SKM-1 treated with dmso at 0.1 percent for 144 hours (cell line): ENCODE measurements at regions not wholly inside any gene's neighbourhood (a gene's known extent, or its start where the extent isn't known, plus 50 kb on each side); places are given as distances from the start of the nearest gene placed in this dataset.

Experiments used
- DNase-seq: peaks from one replicate; lab custom pipeline; 2025; ENCODE audit not compliant: unreplicated experiment; lab: John Stamatoyannopoulos, UW

DNA sequence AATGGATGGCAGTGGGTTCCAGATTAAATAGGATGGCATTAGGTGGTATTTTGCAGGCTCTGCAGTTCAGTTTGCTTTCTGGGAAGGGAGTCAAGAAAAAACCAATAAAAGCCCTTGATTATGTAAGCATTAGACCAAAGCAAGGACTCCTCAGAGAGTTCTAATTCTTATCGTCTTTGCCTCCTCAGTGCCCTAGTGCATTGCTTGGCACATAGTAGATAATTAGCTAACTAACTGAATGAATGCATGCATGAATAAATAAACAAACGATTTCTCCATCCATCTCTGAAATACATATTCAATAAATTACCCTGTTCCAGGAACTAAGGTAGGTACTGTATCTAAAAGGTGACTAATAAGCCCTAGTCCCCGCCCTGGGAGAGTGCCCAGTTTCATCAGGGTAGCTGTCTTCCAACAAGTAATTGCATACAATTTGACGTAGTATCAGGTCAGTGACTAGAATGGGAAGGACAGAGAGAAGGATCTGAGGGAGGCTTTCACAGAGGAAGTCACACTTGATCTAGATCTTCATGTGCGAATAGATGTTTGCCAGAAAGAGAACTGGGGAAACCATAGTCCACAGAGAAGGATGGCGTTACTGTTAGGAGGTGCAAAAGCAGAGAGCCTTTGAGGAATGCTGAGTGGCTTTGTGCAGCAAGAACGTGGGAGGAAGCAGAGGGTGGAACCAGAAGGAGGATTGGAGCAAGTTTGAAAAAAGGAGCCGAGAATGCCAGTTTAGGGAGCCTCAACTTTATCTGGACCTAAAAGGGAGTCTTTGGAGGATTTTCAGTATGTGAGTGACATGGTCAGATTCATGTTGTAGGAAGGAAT is 111.4 kb downstream of the TBX19 start:
- DNase-seq = no peak

DNA sequence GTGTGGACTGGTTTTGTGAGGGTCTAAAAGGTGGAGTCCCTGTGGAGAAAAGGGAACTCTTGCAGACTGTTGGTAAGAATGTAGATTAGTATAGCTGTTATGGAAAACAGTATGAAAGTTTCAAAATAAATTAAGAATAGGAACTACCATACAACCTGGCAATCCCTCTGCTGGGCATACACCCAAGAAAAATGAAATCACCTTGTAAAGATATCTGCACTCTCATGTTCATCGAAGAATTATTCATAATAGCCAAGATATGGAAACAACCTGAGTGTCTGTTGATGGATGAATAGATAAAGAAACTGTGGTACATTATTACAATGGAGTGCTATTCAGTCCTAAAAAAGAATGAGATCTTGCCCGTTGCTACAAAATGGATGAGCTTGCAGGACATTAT is 109.6 kb downstream of the TBX19 start:
- no peak for DNase-seq

DNA sequence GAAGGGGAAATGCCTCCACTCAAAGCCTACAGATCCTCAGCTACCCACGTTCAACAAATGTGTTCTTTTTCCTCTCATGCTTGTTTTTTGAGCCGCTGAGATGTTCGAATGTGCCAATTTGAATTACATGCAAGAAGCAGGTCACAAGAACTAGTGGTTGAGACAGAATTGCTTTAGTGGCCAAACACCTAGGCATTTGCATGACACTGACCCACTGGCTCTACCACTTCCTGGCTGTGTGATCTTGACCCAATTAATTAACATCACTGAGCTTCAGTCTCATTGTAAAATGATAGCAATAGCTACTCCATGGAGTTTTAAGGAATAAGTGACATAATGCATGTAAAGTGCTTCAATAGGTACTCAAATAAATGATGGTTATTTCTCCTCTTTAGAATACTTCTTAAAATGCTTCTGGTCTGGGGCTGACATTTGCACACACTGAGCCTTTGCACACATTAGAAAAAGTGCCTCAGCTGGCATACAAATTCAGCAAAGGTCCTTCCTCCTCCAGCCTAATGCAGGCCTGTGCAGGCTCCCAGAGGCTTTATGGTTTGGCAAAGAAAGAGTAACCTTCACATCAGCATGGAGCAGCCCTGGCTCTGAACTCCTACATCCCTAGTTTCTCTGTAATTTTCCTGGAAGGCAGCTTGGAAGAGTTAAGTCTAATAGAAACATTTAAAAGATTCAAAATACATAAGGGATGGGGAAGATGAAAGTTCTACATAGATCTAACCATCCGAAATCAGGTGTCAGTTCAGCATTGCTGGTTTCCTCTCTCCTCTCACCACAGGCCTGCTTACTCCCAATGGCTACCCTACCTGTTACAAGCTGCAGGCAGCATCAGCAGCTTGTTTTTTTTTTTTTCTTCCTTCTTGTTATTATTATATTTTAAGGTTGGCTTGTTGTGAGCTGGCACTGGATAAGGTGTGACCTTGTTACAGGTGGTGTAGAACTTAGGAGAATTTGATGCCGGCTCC is 107.4 kb downstream of the TBX19 start:
- no peak for DNase-seq

DNA sequence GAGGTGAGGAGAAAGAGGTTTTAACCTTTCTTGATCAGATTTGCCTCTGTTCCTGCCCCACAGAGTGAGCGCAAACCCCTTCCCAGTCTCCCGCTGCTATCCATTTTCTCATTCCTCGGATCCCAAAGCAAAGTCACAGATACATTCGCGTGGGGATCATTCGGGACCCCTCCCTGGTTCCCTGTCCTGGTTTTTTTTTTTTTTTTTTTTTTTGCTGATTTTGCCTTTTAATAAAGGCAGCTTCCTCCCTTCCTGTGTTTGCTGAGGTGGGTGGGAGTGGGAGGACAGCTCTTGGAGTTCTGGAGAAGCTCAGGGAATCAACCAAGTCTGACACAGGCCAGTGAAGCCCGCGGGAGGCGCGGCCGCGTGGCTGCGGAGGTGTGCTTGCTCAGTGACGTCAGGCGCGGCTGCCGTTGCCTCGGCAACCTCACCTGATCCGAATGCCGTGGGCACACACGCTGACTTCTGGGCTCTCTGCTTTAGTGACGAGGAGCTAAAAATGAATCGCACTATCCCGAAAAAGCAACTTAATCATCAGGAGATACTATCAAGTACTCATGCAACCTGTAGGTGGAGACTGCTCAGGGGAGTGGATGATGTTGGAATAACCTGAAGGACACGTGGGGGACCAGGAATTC is 106.4 kb downstream of the TBX19 start:
- no peak for DNase-seq

DNA sequence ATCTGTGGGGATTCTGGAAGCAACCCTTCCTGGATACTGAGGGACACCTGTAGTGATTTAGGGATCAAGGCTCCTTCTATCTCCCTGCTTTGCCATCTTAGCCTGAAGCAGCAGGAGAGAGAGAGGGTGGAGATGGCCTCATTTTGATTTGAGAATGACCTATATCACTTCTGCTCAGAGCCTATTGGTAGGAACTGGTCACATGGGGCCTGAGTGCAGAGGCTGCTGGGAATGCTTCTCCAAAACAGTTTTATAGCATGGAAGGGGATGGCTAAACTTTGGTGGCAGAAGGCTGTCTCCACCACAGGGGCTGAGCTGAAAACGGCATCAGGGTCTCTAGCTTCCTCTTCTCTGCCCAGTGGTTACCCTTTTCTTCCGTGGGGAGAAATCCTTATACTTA is 105.8 kb downstream of the TBX19 start:
- no peak for DNase-seq

DNA sequence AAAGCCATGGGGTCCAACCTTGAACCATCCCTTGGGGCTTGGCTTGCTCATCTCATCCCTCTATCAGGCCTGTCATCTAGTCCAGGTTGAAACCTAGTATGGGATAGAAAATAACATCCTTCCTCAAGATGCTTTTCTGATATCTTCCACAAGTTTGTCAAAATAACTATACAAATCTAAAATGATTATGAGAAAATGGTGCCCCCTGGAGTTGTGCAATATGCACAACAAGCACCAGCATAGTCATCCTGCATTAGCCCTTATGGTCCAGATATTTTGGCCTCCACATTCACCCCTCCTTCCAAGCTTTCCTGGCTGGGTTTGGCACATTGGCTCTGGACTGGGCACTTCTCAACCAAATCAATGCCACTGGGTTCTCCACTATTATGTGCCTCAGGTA is 101.2 kb downstream of the TBX19 start:
- no peak for DNase-seq

DNA sequence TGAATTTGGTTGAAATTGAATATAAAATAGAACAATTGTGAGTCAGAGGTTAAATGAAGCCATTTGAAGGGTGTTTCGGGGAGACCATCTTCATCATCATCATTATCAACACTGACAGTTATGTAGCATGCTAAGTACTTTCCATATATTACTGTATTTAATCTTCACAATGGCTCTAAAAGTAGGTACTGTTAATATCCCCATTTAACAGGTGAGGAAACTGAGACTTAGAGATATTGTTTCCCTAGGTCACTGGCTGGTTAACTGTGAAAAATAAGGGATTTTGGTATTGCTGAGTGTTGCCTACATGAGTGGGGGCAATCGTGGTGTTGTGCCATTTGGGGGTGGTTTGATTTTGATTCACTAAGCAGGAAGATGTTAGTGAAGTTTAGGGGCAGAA is 100.3 kb downstream of the TBX19 start:
- no peak for DNase-seq

DNA sequence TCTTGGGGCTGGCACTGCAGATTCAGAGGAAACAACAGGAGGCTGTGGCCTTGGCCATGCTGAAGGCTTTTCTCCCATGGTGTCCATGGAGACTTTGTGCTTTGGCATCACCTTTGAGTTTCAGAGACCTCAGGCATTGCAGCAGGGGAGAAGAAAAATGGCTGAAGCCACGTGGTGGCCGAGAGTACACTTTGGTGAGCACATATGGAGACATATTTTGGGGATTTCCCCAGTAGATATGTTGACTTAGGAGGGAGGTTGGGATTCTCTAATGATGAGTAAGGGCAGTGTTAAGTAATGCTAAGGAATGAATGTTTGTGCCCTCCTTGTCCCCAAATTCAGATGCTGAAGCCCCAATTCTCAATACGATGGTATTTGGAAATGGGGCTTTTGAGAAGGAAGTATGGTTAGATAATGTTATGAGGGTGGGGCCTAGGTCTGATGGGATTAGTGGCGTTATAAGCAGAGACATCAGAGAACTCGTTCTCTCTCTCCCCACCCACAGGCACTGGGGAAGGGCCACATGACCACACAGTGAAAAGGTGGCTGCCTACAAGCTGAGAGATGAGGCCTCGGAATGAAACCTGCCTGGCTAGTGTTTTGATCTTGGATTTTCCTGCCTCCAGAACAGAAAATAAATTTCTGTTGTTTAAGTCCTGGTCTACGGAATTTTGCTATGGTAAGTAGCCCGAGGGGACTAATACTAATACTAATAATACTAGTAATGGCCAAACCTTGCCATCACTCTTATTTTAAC is 98.6 kb downstream of the TBX19 start:
- no peak for DNase-seq

DNA sequence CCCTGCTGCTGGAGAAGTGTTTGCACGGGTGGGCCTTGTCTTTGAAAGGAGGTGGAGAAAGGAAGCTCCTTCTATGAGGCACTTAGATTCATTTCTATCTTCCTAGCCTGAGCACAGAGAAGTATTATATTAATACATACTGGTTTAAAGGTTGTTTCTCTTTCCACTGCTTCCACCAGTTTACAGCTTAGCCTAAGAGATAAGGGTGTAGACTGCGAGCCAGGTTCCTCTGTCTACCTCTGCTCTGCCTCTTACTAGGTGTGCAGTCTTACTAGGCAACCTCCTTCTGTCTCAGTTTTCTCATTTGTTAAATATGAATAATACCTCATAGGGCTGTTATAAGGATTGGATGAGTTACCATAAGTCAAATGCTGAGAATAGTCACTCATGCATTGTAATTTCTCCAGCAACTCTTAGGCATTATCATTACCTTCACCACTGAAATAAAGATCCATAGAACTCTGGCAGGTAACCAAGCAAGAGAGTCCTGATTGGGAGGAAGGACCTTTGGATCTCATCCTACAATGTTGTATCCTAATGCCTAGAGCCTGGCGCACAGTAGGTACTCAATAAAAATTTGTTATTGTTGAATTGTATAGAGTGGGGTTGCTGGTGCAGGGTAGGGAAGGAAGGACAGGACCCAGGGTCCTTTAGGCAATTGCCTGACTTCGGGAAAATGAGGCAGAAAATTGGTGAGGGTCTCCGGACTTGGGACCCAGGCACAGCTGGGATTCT is 95.1 kb downstream of the TBX19 start:
- no peak for DNase-seq

DNA sequence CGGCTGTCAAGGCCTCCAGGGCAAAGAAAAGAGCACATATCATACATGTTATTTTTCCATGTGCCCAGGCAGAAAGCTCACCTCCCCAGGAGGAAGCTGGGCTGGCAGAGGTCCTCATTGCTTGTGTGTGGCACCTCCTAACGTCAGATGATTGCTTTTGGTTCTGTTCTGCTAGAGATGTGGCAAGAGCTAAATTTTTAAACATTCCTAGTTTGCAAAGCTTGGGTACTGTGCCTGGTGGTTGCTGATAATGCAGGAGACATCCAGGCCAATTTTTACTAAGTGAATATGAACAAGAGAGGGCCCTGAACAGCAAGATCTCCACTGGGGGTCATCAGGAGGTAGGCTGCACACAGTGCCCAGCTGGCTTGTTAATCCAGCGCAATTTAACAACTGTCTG is 93.9 kb downstream of the TBX19 start:
- no peak for DNase-seq

DNA sequence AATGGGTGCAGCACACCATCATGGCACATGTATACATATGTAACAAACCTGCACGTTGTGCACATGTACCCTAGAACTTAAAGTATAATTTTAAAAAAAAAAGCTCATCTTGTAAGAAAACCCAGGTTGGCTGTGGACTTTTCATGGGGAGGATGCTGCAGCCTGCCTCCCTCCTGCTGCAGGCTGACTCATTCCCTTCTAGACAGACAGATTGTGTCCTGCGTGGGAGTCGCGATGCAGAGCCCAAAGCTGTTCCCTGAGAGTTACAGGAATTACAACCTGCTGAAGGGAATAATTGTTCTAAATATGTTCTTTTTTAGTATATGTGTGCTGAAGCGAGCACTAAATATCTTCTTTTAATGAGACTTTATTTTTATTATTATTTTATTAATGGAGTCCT is 93.2 kb downstream of the TBX19 start:
- no peak for DNase-seq

DNA sequence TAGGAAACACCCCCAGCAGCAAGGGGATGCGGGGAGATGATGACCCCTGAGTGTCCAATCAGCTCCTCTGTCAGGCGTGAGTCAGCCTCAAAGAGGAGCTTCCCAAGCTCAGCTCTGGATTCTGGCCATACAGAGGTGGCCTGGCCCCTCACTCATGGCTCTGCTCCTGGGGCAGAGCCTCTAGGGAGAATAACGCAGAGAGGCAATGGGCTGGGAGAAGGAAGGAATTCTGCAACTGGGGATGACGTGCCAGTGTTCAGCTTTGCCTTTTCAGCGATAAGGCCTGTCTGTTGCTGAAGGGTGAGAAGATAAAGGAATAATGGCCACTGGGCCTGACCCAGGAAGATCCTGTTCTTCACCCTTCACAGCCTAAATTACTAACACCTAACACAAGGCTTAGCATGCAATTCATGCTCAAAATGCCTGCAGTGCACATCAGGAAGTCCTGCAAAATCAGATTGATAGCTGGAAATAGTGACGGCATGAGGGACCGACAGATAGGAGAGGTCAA is 92.2 kb downstream of the TBX19 start:
- DNase-seq = no peak

DNA sequence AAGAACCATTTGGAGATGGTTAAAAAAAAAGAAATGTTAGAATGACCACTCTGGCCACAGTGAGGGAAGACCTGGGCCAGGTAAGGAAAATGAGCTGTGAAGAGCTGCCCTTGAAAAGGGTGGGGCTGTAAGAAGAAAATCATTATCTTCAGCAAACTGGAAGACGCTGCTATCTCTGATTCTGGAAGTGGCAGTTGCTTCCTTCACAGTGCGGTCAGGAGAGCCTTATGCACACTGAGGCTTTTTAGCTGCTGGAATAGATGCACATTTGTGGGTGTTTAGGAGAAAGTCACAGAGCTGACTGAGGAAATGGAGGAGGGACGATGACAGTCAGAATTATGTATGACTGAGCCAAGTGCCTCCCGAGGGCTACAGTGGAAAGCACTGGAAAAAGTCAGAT is 91.6 kb downstream of the TBX19 start:
- no peak for DNase-seq

DNA sequence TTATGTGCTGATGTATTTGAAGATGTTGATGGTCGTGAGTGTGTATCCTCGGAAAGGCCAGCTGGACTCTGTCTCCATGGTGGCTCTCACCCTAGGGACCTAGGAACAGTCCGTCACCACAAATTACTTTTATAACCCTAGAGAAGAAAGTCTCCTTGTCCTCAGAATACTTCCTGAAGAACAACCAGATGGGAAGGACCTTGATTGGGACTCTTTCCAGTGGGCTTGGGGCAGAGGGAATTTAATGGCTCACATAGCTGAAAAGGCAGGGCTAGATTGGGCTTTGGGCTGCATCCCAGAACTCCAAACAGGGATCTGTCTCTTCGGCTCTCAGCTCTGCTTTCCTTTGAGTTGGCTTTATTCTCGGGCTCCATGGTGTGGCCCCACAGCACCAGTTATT is 90.8 kb downstream of the TBX19 start:
- DNase-seq = no peak

DNA sequence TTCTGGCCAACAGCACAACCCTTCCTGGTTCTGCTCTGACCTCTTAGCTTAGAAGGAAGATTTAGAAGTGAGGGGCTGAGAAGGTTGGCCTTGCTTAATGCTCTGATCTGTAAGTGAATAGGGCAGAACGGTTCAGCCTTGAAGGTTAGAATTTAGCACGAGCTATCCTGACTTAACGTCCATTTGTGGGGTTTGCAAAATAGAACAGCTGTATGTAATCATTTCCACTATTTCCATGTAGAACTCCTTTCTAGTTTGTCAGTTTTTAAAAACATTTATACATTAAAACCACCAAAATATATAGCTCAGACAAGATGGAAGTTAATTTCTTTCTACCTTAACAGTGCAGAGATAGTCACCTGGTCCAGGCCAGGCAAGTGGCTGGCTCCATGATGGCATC is 89.9 kb downstream of the TBX19 start:
- no peak for DNase-seq

DNA sequence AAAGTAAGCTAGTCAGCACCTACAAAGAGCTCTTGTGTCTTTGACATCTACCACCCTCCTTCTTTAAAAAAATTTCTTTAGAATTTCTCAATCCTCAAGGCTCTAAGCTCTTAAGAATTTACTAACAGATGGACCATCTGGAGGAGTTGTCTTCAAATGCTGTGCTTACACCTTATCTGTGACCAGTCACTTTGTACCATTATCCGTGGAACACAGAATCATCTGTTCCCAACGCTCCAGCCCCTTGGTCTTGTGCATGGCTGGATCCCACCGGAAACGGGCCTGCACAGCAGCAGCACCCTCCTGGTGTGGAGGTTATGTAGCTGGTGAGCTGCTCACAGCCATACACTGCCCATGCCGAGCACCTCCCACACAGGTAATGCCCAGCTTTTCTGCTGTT is 89.0 kb downstream of the TBX19 start:
- no peak for DNase-seq

DNA sequence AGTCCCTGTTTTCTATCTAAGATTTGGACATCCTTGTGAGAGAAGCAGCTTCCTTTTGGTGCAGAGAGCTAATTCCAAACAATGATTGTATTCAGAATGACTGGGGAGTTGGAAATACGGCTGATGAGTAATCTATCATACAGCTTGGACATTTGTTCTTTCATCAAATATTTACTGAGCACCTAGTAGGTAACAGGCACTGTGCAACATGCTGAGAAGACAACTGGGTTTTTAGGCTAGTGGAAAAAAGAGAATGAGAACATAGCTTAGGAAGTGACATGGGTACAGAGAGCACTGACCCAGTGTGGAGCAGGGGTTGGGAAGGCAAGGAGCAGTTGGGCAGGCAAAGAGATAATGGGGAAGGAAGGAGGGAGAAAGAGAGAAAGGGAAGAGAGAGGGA is 87.5 kb downstream of the TBX19 start:
- DNase-seq = no peak

DNA sequence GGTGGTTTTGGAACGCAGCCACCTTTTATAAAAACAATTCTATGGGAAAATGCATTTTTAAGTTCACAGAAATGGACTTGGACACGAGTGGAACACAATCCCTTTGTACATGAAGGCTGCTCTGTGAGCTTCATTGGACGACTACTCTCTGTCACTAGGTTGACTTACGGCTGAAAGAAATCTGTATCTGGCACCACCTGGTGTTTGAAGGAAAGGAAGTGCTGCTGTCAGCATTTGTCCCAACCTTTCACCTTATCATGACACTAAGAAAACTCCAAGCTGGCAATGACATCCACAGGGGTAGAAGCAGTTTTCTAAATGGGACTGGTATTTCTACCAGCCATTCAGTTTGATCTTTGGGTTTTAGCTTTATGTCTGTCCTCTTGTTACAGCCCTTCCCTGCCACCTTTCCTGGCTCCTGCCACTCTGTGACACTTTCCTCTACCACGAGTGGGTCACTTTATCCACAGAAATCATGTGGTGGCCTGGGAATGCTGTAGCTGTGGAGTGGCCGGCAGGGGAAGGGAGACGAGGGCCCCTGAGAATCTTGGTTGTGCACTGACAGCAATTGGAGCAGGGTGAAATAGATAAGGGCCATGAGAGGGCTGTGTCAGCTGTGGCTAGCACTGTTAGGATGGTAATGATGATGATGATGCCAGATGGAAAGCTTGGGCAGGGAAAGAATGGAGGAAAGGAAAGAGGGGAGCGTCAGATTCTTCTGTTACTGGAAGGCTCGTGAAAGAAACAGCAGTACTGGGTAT is 85.2 kb downstream of the TBX19 start:
- DNase-seq = no peak
